GM12891 (cell line): ENCODE measurements at regions not wholly inside any gene's neighbourhood (a gene's known extent, or its start where the extent isn't known, plus 50 kb on each side); places are given as distances from the start of the nearest gene placed in this dataset.

Source experiments
- POLR2A ChIP-seq: IDR thresholded peaks from 2 replicates; pipeline ENCODE4 v1.6.1; 2011; ENCODE audit warnings: low read depth, low read length, control low read depth
- POLR2AphosphoS5 ChIP-seq: IDR thresholded peaks from 2 replicates; pipeline ENCODE4 v1.6.1; 2011; ENCODE audit warnings: low read depth, low read length, control low read depth
- POU2F2 ChIP-seq: IDR thresholded peaks from 2 replicates; pipeline ENCODE4 v1.6.1; 2011; ENCODE audit warnings: low read depth, mild to moderate bottlenecking, control low read depth, low read length, moderate library complexity
- SPI1 ChIP-seq: IDR thresholded peaks from 2 replicates; pipeline ENCODE4 v1.6.1; 2011; ENCODE audit warnings: low read depth, low read length, control low read depth
- TAF1 ChIP-seq: IDR thresholded peaks from 2 replicates; pipeline ENCODE4 v1.6.1; 2011; ENCODE audit warnings: low read depth, low read length, control low read depth

GRCh38 chr12:115891556-115892164 is 385.8 kb downstream of the MED13L start:
- no peak for TF ChIP-seq POLR2AphosphoS5
- TF ChIP-seq POLR2A: no peak
- TF ChIP-seq POU2F2: no peak
- no peak for TF ChIP-seq SPI1
- TF ChIP-seq TAF1: no peak
